Calu3 (cell line): ENCODE measurements at regions not wholly inside any gene's neighbourhood (a gene's known extent, or its start where the extent isn't known, plus 50 kb on each side); places are given as distances from the start of the nearest gene placed in this dataset.
"Not testable (repeated sequence)": the region's sequence is repeated elsewhere in the genome, so short reads cannot be mapped to it uniquely, and the experiment has no call there.

ENCODE experiments used
- BruUV-seq: library from RNA; stranded (reverse); fragments of 400-500 nt; replicated peaks from 2 replicates; lab custom pipeline; 2021; lab: Mats Ljungman, UMichigan
- CTCF ChIA-PET: fragments of 300-600 bp; sonication (Branson Sonifier 250); formaldehyde crosslinking; loops from one replicate; lab custom pipeline; 2022; ENCODE audit warnings: antibody characterized with exemption; lab: Charles Lee
- DNase-seq: peaks from one replicate; pipeline ENCODE4 v3.0.0; 2022
- H3K27ac Mint-ChIP-seq: one replicate; pipeline ENCODE4 v1.8.0; 2022; ENCODE audit warnings: mixed read lengths; ENCODE audit not compliant: unreplicated experiment
- H3K27me3 Mint-ChIP-seq: one replicate; pipeline ENCODE4 v1.8.0; 2022; ENCODE audit warnings: mixed read lengths; ENCODE audit not compliant: unreplicated experiment
- H3K36me3 Mint-ChIP-seq: one replicate; pipeline ENCODE4 v1.8.0; 2022; ENCODE audit warnings: mild to moderate bottlenecking, moderate library complexity, mixed read lengths; ENCODE audit not compliant: insufficient read depth, unreplicated experiment
- H3K4me1 Mint-ChIP-seq: one replicate; pipeline ENCODE4 v1.8.0; 2022; ENCODE audit warnings: mild to moderate bottlenecking, low read depth, mixed read lengths; ENCODE audit not compliant: unreplicated experiment
- H3K4me3 Mint-ChIP-seq: one replicate; pipeline ENCODE4 v1.8.0; 2022; ENCODE audit warnings: mild to moderate bottlenecking, low read depth, moderate library complexity, mixed read lengths; ENCODE audit not compliant: unreplicated experiment
- H3K9me3 Mint-ChIP-seq: one replicate; pipeline ENCODE4 v1.8.0; 2022; ENCODE audit warnings: low read depth, mixed read lengths; ENCODE audit not compliant: unreplicated experiment
- CTCF ChIP-seq: fragments of 200-600 bp; IDR thresholded peaks from one replicate; pipeline ENCODE4 v1.8.0; 2022; ENCODE audit warnings: antibody characterized with exemption; ENCODE audit not compliant: unreplicated experiment
- intact Hi-C: fragments of 100-400 bp; cut with micrococcal nuclease; formaldehyde crosslinking; loops from one replicate; pipeline ENCODE4 v1.10.0; 2022; ENCODE audit not compliant: unreplicated experiment

- H3K4me3 Mint-ChIP-seq = no peak overlapping the region
- DNase-seq = no peak
- TF ChIP-seq CTCF = no peak
- H3K36me3 Mint-ChIP-seq = no peaks in the 10 kb centered on the region
- H3K27ac Mint-ChIP-seq = no peak overlapping the region
- CTCF ChIA-PET = no interaction called here
- H3K27me3 Mint-ChIP-seq = peaks cover 43% of the 10 kb centered on the region
- H3K9me3 Mint-ChIP-seq = no peaks in the 10 kb centered on the region
- intact Hi-C loops = no loop called here
- BruUV-seq = no TSS peak
- H3K4me1 Mint-ChIP-seq = no peaks in the 10 kb centered on the region
Observed at GRCh38 chr12:131389054-131390013, 321.6 kb upstream of the SFSWAP start.

- DNase-seq = peak; percentile 62
- TF ChIP-seq CTCF = no peak
- H3K27me3 Mint-ChIP-seq = peaks cover 30% of the 10 kb centered on the region
- no peaks in the 10 kb centered on the region for H3K36me3 Mint-ChIP-seq
- no peaks in the 10 kb centered on the region for H3K9me3 Mint-ChIP-seq
- no peak overlapping the region for H3K27ac Mint-ChIP-seq
- no peak overlapping the region for H3K4me3 Mint-ChIP-seq
- BruUV-seq = no TSS peak
- no peaks in the 10 kb centered on the region for H3K4me1 Mint-ChIP-seq
- CTCF ChIA-PET = interaction anchor here (1.1 kb wide), 1 partner anchor 292 kb away, joined by 3 read pairs; no protein-coding TSS in a partner anchor
- intact Hi-C loops = no loop called here
Observed at GRCh38 chr12:131390412-131391334, 320.2 kb upstream of the SFSWAP start.

GRCh38 chr12:131391399-131391798, 319.5 kb upstream of the SFSWAP start:
- H3K9me3 Mint-ChIP-seq = no peaks in the 10 kb centered on the region
- intact Hi-C loops = no loop called here
- H3K4me3 Mint-ChIP-seq = no peak overlapping the region
- no peak for DNase-seq
- CTCF ChIA-PET = interaction anchor here (1.1 kb wide), 1 partner anchor 292 kb away, joined by 3 read pairs; no protein-coding TSS in a partner anchor
- no TSS peak for BruUV-seq
- no peaks in the 10 kb centered on the region for H3K36me3 Mint-ChIP-seq
- H3K27ac Mint-ChIP-seq = no peak overlapping the region
- no peak for TF ChIP-seq CTCF
- H3K27me3 Mint-ChIP-seq = peaks cover 23% of the 10 kb centered on the region
- no peaks in the 10 kb centered on the region for H3K4me1 Mint-ChIP-seq

DNA sequence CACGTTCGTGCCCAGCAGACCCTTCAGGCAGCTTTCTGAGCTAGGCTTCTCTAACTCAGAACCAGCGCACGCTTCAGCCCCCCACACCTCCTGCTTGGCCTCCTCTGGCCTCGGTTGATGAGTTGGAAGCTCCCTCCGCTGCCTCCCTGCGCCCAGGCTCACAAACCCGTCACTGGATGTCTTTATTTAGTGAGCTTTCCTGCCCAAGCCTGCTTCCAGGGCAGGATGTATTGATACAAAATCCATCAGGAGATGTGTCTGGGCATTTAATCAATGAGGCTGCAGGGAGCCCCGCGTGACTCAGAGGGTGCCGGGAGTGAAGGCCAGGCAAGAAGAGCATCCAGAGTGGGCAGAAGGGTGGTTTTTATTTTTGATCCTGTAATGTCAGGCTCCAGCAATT, 316.1 kb upstream of the SFSWAP start:
- H3K4me1 Mint-ChIP-seq, DNase-seq, H3K36me3 Mint-ChIP-seq, H3K4me3 Mint-ChIP-seq, intact Hi-C loops, BruUV-seq, CTCF ChIA-PET, H3K27ac Mint-ChIP-seq: not testable (repeated sequence)
- Mint-ChIP-seq H3K9me3 (peaks cover 13% of the 10 kb centered on the region), H3K27me3 (peaks cover 11% of the 10 kb centered on the region)

- H3K36me3 Mint-ChIP-seq, CTCF ChIA-PET, H3K4me1 Mint-ChIP-seq, H3K4me3 Mint-ChIP-seq, H3K27ac Mint-ChIP-seq, intact Hi-C loops, DNase-seq, H3K27me3 Mint-ChIP-seq, BruUV-seq: not testable (repeated sequence)
- peaks cover 13% of the 10 kb centered on the region for H3K9me3 Mint-ChIP-seq
Observed at GRCh38 chr12:131395209-131395684, 315.6 kb upstream of the SFSWAP start.
